Tibial artery (tissue), 4 donors: ENCODE measurements at regions not wholly inside any gene's neighbourhood (a gene's known extent, or its start where the extent isn't known, plus 50 kb on each side); places are given as distances from the start of the nearest gene placed in this dataset.

Experiments used
- DNase-seq, 2 donors: peaks; one replicate each; pipeline ENCODE4 v3.0.0-alpha.2; 2019
- H3K27ac ChIP-seq, 2 donors: fragments of 200-600 bp; sonication (generic) in 1 of 2; 1 replicate in 1 of 2; 2 replicates in 1 of 2; pipeline ENCODE4 v1.5.1; 2018 to 2019; ENCODE audit warnings: mild to moderate bottlenecking in 1 of 2
- H3K27me3 ChIP-seq, 2 donors: fragments of 200-600 bp; sonication (generic) in 1 of 2; one replicate each; pipeline versions ENCODE4 v1.5.1 to v1.6.0; 2016 to 2019
- H3K36me3 ChIP-seq, 3 donors: fragments of 200-600 bp; sonication (generic) in 2 of 3; one replicate each; pipeline ENCODE4 v1.5.1; 2016 to 2019; ENCODE audit warnings: mild to moderate bottlenecking in 2 of 3
- H3K4me1 ChIP-seq, 4 donors: fragments of 200-600 bp; sonication (generic) in 2 of 4; 1 replicate in 3 of 4; 2 replicates in 1 of 4; pipeline ENCODE4 v1.5.1; 2016 to 2019
- H3K4me3 ChIP-seq, 2 donors: fragments of 200-600 bp; sonication (generic) in 1 of 2; 1 replicate in 1 of 2; 2 replicates in 1 of 2; pipeline ENCODE4 v1.5.1; 2018 to 2019; ENCODE audit warnings: mild to moderate bottlenecking in 2 of 2
- H3K9me3 ChIP-seq, 3 donors: fragments of 200-600 bp; sonication (generic) in 1 of 3; one replicate each; pipeline ENCODE4 v1.5.1; 2016 to 2019
- CTCF ChIP-seq, 2 experiments: fragments of 200-600 bp in 1 of 2; fragments of 450-650 bp in 1 of 2; IDR thresholded peaks; one replicate each; pipeline ENCODE4 v1.5.1; 2017 to 2019; ENCODE audit warnings: antibody characterized with exemption in 2 of 2, mild to moderate bottlenecking in 1 of 2, moderate library complexity in 1 of 2
- intact Hi-C: fragments of 100-400 bp; cut with DNase I; formaldehyde crosslinking; loops from one replicate; pipeline ENCODE4 v1.15.0; 2023; ENCODE audit warnings: low total_unique reads

DNA sequence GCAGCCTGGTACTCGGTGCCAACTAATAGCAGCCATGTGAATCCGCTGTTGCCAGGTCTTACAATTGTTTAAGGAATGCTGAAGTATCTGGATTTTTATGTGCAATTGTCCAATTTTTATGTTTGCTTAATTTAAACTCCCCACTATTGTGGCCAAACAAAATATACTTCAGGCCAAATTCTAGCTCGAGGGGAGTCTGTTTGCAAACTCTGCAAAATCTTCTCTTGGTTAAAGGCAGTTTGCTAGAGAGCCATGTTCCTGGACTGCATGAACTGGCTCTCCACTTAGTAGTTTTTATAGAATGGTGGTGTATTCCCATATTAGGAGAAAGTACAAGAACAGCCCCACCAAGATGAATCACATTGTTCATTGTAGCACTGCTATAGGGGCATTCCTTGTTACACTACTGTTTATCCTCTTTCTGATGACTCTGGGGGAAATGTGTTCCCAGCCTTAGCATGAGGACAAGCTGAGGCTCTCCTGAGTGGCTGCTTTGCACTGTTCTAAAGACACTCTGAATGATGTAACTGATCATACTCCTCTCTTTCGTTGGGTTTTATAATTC lies 178.0 kb upstream of the GLI3 start:
- H3K9me3 ChIP-seq: no peaks in the 10 kb centered on the region
- intact Hi-C loops: no loop called here
- no peaks in the 10 kb centered on the region for H3K4me1 ChIP-seq
- H3K27me3 ChIP-seq: no peaks in the 10 kb centered on the region
- no peak for TF ChIP-seq CTCF (IDR thresholded peaks at IDR 0.05)
- no peak for DNase-seq
- H3K36me3 ChIP-seq: no peaks in the 10 kb centered on the region
- H3K4me3 ChIP-seq: no peak overlapping the region
- no peak overlapping the region for H3K27ac ChIP-seq

GRCh38 chr7:42414028-42414427 lies 177.0 kb upstream of the GLI3 start:
- Histone ChIP-seq H3K27ac (no peak overlapping the region), H3K27me3 (no peaks in the 10 kb centered on the region), H3K4me3 (no peak overlapping the region), H3K4me1 (no peaks in the 10 kb centered on the region), H3K36me3 (no peaks in the 10 kb centered on the region), H3K9me3 (no peaks in the 10 kb centered on the region)
- no peak for TF ChIP-seq CTCF (IDR thresholded peaks at IDR 0.05)
- intact Hi-C loops: no loop called here
- no peak for DNase-seq

DNA sequence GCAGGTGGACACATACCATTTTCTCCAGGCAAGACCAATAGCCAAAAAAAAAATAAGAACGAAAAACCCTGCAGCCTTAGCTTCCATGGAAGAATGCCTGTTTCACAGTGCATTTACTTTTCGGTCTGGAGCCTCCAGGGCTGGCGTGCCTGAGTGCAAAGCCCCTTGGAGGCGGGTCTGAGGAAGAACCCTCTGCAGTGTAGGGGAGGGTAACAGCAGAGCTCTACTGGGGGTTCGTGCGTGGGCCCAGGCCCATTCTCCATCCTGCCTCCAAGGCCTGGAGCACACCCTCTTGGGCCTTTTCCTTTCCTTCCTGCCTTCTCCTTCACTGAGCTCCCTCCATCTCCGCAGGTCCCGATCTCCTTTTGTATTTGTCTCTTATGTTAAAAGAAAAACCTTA lies 172.3 kb upstream of the GLI3 start:
- Histone ChIP-seq H3K36me3 (no peaks in the 10 kb centered on the region), H3K27me3 (no peaks in the 10 kb centered on the region), H3K4me1 (no peaks in the 10 kb centered on the region), H3K27ac (no peak overlapping the region), H3K9me3 (no peaks in the 10 kb centered on the region), H3K4me3 (no peak overlapping the region)
- DNase-seq: no peak
- intact Hi-C loops: no loop called here
- no peak for TF ChIP-seq CTCF (IDR thresholded peaks at IDR 0.05)

GRCh38 chr7:42407833-42408232 lies 170.8 kb upstream of the GLI3 start:
- intact Hi-C loops: no loop called here
- no peak for DNase-seq
- Histone ChIP-seq H3K4me1 (no peaks in the 10 kb centered on the region), H3K4me3 (no peak overlapping the region), H3K9me3 (no peaks in the 10 kb centered on the region), H3K27me3 (no peaks in the 10 kb centered on the region), H3K36me3 (no peaks in the 10 kb centered on the region), H3K27ac (no peak overlapping the region)
- no peak for TF ChIP-seq CTCF (IDR thresholded peaks at IDR 0.05)

DNA sequence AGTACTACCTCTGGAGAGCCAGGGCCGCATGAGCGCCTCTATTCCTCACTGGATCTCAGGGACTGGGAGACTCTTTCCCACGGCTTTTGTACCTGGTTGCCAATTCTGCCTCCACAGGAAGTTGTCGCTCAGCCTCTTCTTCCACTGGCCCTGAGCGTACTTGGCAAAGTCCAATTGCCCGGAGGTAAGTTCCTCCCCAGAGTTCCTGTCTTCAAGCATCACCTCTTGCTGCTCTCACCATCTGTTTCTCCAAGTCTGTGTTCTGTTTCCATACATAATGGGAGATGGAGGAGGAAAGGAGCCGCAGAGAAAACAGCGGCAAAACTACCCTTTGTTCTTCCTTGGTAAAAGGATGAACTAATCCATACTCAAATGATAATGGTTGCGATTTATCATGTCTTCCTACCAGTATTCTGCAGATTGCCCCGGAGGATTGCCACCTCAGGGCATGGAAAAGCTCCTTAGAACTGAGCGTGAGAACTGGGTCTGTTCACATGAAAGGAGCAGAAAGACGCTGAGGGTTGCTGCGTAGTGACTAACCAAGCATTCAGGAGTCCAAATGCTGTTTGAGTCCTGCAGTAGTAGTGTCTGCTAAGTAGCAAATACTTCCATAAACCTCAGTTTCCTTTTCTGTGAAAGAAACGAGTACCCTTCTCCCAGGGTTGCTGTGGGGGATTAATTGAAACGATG lies 170.2 kb upstream of the GLI3 start:
- no peak for TF ChIP-seq CTCF (IDR thresholded peaks at IDR 0.05)
- H3K36me3 ChIP-seq: no peaks in the 10 kb centered on the region
- no peak for DNase-seq
- no peaks in the 10 kb centered on the region for H3K27me3 ChIP-seq
- no peaks in the 10 kb centered on the region for H3K4me1 ChIP-seq
- H3K27ac ChIP-seq: no peak overlapping the region
- H3K9me3 ChIP-seq: no peaks in the 10 kb centered on the region
- H3K4me3 ChIP-seq: no peak overlapping the region
- intact Hi-C loops: no loop called here
